ENCODE measurements at regions not wholly inside any gene's neighbourhood (a gene's known extent, or its start where the extent isn't known, plus 50 kb on each side); places are given as distances from the start of the nearest gene placed in this dataset.

GRCh38 chr17:52678211-52678610 lies 519.7 kb upstream of the CA10 start:
- TF ChIP-seq, protein P1, sequence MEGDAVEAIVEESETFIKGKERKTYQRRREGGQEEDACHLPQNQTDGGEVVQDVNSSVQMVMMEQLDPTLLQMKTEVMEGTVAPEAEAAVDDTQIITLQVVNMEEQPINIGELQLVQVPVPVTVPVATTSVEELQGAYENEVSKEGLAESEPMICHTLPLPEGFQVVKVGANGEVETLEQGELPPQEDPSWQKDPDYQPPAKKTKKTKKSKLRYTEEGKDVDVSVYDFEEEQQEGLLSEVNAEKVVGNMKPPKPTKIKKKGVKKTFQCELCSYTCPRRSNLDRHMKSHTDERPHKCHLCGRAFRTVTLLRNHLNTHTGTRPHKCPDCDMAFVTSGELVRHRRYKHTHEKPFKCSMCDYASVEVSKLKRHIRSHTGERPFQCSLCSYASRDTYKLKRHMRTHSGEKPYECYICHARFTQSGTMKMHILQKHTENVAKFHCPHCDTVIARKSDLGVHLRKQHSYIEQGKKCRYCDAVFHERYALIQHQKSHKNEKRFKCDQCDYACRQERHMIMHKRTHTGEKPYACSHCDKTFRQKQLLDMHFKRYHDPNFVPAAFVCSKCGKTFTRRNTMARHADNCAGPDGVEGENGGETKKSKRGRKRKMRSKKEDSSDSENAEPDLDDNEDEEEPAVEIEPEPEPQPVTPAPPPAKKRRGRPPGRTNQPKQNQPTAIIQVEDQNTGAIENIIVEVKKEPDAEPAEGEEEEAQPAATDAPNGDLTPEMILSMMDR (IDR thresholded peaks at IDR 0.05) = no peak
- TF ChIP-seq POLR2A (IDR thresholded peaks at IDR 0.05) = no peak

Measured in tibial nerve (tissue), 3 donors.